ENCODE measurements at regions not wholly inside any gene's neighbourhood (a gene's known extent, or its start where the extent isn't known, plus 50 kb on each side); places are given as distances from the start of the nearest gene placed in this dataset.

- no peak overlapping the region for H3K4me2 ChIP-seq
- H3K27ac ChIP-seq, result no peak overlapping the region
- H3K4me3 ChIP-seq, result no peak overlapping the region
- H3K27me3 ChIP-seq, result no peaks in the 10 kb centered on the region
- peaks cover 44% of the 10 kb centered on the region for H3K4me1 ChIP-seq
- no peak for TF ChIP-seq Cebpa-rat (IDR thresholded peaks at IDR 0.05)
- no peaks in the 10 kb centered on the region for H3K36me3 ChIP-seq
- no peak overlapping the region for H3K9ac ChIP-seq
- H3K9me3 ChIP-seq, result no peaks in the 10 kb centered on the region; the same call in 1 of the 2 replicates
- H4K20me1 ChIP-seq, result no peaks in the 10 kb centered on the region
Observed at GRCh38 chr4:81634766-81635549, 163.3 kb upstream of the RASGEF1B start.

- H3K9ac ChIP-seq, result no peak overlapping the region
- no peak overlapping the region for H3K27ac ChIP-seq
- H3K27me3 ChIP-seq, result no peaks in the 10 kb centered on the region
- no peaks in the 10 kb centered on the region; the same call in 1 of the 2 replicates for H3K9me3 ChIP-seq
- no peak for TF ChIP-seq Cebpa-rat (IDR thresholded peaks at IDR 0.05)
- no peaks in the 10 kb centered on the region for H3K36me3 ChIP-seq
- no peak overlapping the region for H3K4me2 ChIP-seq
- H3K4me3 ChIP-seq, result no peak overlapping the region
- H4K20me1 ChIP-seq, result no peaks in the 10 kb centered on the region
- peaks cover 43% of the 10 kb centered on the region for H3K4me1 ChIP-seq
Observed at GRCh38 chr4:81634165-81634564, 162.5 kb upstream of the RASGEF1B start.

- Histone ChIP-seq H3K4me3 (no peak overlapping the region), H3K36me3 (no peaks in the 10 kb centered on the region), H3K27me3 (no peaks in the 10 kb centered on the region), H3K4me1 (peaks cover 41% of the 10 kb centered on the region), H3K4me2 (no peak overlapping the region), H3K9ac (no peak overlapping the region), H4K20me1 (no peaks in the 10 kb centered on the region), H3K9me3 (no peaks in the 10 kb centered on the region; the same call in 1 of the 2 replicates), H3K27ac (no peak overlapping the region)
- no peak for TF ChIP-seq Cebpa-rat (IDR thresholded peaks at IDR 0.05)
Observed at GRCh38 chr4:81632581-81633299, 161.0 kb upstream of the RASGEF1B start.

DNA sequence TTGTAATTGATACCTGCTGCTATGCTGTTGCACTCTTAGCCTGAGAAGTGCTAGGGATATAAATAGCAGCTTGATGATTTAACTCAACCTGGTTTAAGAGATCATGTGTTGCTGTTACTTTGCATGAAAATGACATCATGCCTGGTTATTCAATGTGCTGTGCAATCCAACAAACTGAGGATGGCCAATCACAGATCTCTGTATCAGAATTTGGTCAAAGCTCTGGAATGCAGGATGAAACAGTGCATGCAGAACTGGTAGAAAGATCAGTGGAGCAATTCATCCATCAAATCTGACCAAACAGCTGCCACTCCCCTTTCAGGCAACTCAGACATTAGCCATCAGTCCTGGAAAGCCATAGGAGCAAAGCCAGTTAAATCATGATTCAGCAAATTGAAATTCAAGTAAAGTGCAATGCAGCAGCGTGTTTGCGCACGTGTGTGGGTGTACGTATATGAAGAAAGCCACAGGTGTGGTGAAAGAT lies 160.3 kb upstream of the RASGEF1B start:
- no peak overlapping the region for H3K9ac ChIP-seq
- H3K36me3 ChIP-seq, result no peaks in the 10 kb centered on the region
- H3K4me3 ChIP-seq, result no peak overlapping the region
- H3K27me3 ChIP-seq, result no peaks in the 10 kb centered on the region
- TF ChIP-seq Cebpa-rat (IDR thresholded peaks at IDR 0.05), result no peak
- peak overlapping the region; percentile 40 for H3K4me2 ChIP-seq
- H3K9me3 ChIP-seq, result no peaks in the 10 kb centered on the region; the same call in 1 of the 2 replicates
- no peaks in the 10 kb centered on the region for H4K20me1 ChIP-seq
- peaks cover 48% of the 10 kb centered on the region for H3K4me1 ChIP-seq
- no peak overlapping the region for H3K27ac ChIP-seq

DNA sequence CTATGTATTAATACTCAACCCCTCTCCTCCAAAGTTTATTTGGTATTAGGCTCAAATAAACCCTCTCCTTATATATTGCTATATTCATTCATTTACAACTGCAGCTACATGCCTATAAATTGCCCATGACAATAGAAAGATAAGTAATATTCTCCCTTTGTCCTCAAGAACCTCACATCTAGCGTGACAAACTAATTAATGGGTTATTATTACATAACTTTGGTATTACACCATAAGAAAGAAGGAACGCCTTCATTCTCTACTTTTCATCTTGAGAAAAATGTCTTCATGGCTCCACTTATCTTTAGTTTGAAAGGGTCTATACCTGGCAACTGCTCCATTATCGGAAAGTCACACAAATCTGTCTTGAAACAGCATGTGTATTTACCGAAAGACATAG lies 157.7 kb upstream of the RASGEF1B start:
- Histone ChIP-seq H4K20me1 (no peaks in the 10 kb centered on the region), H3K9ac (no peak overlapping the region), H3K4me3 (no peak overlapping the region), H3K27ac (no peak overlapping the region), H3K9me3 (no peaks in the 10 kb centered on the region; the same call in 1 of the 2 replicates), H3K4me2 (no peak overlapping the region), H3K4me1 (peaks cover 50% of the 10 kb centered on the region), H3K27me3 (no peaks in the 10 kb centered on the region), H3K36me3 (no peaks in the 10 kb centered on the region)
- TF ChIP-seq Cebpa-rat (IDR thresholded peaks at IDR 0.05), result no peak

DNA sequence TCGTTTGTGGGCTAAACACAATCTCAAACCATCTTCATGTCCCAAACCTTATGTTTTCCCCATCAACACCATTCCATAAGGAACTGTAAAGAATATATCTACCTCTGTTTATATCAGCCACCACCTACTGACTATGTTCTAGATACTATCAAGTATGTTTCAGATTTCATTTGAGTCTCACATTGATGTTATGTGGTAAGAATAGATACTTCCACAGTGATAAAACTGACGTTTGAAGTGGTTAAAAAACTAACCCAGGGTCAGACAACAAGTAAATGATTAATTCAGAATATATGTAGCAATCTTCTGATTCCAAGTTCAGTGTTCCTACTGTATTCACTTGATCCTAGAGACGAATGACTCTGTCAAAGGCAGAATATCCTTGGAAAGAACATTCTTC lies 156.8 kb upstream of the RASGEF1B start:
- Histone ChIP-seq H3K4me3 (no peak overlapping the region), H3K9ac (no peak overlapping the region), H4K20me1 (no peaks in the 10 kb centered on the region), H3K27me3 (no peaks in the 10 kb centered on the region), H3K36me3 (no peaks in the 10 kb centered on the region), H3K27ac (no peak overlapping the region), H3K9me3 (no peaks in the 10 kb centered on the region; the same call in 1 of the 2 replicates), H3K4me1 (peaks cover 53% of the 10 kb centered on the region), H3K4me2 (no peak overlapping the region)
- no peak for TF ChIP-seq Cebpa-rat (IDR thresholded peaks at IDR 0.05)

- no peak for TF ChIP-seq Cebpa-rat (IDR thresholded peaks at IDR 0.05)
- Histone ChIP-seq H3K9me3 (no peaks in the 10 kb centered on the region; the same call in 1 of the 2 replicates), H3K36me3 (no peaks in the 10 kb centered on the region), H4K20me1 (no peaks in the 10 kb centered on the region), H3K4me3 (no peak overlapping the region), H3K27ac (no peak overlapping the region), H3K4me2 (peak overlapping the region; percentile 36), H3K27me3 (no peaks in the 10 kb centered on the region), H3K4me1 (peaks cover 53% of the 10 kb centered on the region), H3K9ac (no peak overlapping the region)
Observed at GRCh38 chr4:81627590-81627989, 155.9 kb upstream of the RASGEF1B start.

GRCh38 chr4:81626851-81627250 lies 155.1 kb upstream of the RASGEF1B start:
- Histone ChIP-seq H3K4me2 (peak overlapping the region; percentile 36; the same call in 1 of the 2 replicates), H3K9me3 (no peaks in the 10 kb centered on the region; the same call in 1 of the 2 replicates), H4K20me1 (no peaks in the 10 kb centered on the region), H3K4me3 (no peak overlapping the region), H3K36me3 (no peaks in the 10 kb centered on the region), H3K27ac (no peak overlapping the region), H3K27me3 (no peaks in the 10 kb centered on the region), H3K9ac (no peak overlapping the region), H3K4me1 (peaks cover 47% of the 10 kb centered on the region)
- TF ChIP-seq Cebpa-rat (IDR thresholded peaks at IDR 0.05), result no peak

- TF ChIP-seq Cebpa-rat (IDR thresholded peaks at IDR 0.05), result no peak
Observed at GRCh38 chr4:81625422-81626417, 154.0 kb upstream of the RASGEF1B start.

More at GRCh38 chr4:81625422-81626417, 154.0 kb upstream of the RASGEF1B start:
- Histone ChIP-seq H3K4me2 (peak overlapping the region; percentile 69), H4K20me1 (no peaks in the 10 kb centered on the region), H3K9ac (no peak overlapping the region), H3K36me3 (no peaks in the 10 kb centered on the region), H3K27me3 (no peaks in the 10 kb centered on the region), H3K9me3 (no peaks in the 10 kb centered on the region; the same call in 1 of the 2 replicates), H3K4me3 (no peak overlapping the region), H3K4me1 (peaks cover 36% of the 10 kb centered on the region), H3K27ac (peak overlapping the region; percentile 23; the same call in 1 of the 2 replicates)

All from BLaER1 (cell line).